ENCODE measurements at regions not wholly inside any gene's neighbourhood (a gene's known extent, or its start where the extent isn't known, plus 50 kb on each side); places are given as distances from the start of the nearest gene placed in this dataset.

GRCh38 chr10:64070241-64070640 is 549.0 kb downstream of the REEP3 start:
- TF ChIP-seq CTCF (IDR thresholded peaks at IDR 0.05; ENCODE audit: low read length) = no peak
- TF ChIP-seq EZH2 (IDR thresholded peaks at IDR 0.05; ENCODE audit: borderline replicate concordance, low read length) = no peak
